ENCODE measurements at regions not wholly inside any gene's neighbourhood (a gene's known extent, or its start where the extent isn't known, plus 50 kb on each side); places are given as distances from the start of the nearest gene placed in this dataset.
"Not testable (repeated sequence)": the region's sequence is repeated elsewhere in the genome, so short reads cannot be mapped to it uniquely, and the experiment has no call there.

GRCh38 chr1:58057826-58058225, 488.7 kb downstream of the OMA1 start:
- POLR2A ChIA-PET, result no interaction called here
- no peaks in the 10 kb centered on the region for H3K79me2 ChIP-seq (ENCODE audit: control insufficient read depth, insufficient read depth, low read length)
- no peak overlapping the region for H3K27ac ChIP-seq (ENCODE audit: extremely low read depth, low read depth, low read length)
- BruUV-seq (replicated peaks), result no TSS peak
- H3K9me3 ChIP-seq (replicated peaks; ENCODE audit: control insufficient read depth, insufficient read depth, low read depth, low read length), result no peaks in the 10 kb centered on the region
- in situ Hi-C loops (cut with MboI), result no loop called here
- H3K4me1 ChIP-seq (replicated peaks in 1 of 2; ENCODE audit: control insufficient read depth in 2 of 2, insufficient read depth in 2 of 2, low read length in 2 of 2), result no peaks in the 10 kb centered on the region
- FAIRE-seq, result no peak
- H3K4me2 ChIP-seq (ENCODE audit: insufficient read depth, low read length), result no peak overlapping the region
- H3K9me1 ChIP-seq (ENCODE audit: control insufficient read depth, insufficient read depth, low read length), result no peaks in the 10 kb centered on the region
- no peak for ATAC-seq
- H3K9ac ChIP-seq (ENCODE audit: insufficient read depth in 1 of 2, low read depth in 2 of 2, low read length in 2 of 2), result no peak overlapping the region
- no peak overlapping the region for H3K4me3 ChIP-seq
- TF ChIP-seq CEBPB (tag; IDR thresholded peaks at IDR 0.05), result peak; percentile 61
- TF ChIP-seq NCOR1 (IDR thresholded peaks at IDR 0.05), result no peak
- TF ChIP-seq, protein P1, sequence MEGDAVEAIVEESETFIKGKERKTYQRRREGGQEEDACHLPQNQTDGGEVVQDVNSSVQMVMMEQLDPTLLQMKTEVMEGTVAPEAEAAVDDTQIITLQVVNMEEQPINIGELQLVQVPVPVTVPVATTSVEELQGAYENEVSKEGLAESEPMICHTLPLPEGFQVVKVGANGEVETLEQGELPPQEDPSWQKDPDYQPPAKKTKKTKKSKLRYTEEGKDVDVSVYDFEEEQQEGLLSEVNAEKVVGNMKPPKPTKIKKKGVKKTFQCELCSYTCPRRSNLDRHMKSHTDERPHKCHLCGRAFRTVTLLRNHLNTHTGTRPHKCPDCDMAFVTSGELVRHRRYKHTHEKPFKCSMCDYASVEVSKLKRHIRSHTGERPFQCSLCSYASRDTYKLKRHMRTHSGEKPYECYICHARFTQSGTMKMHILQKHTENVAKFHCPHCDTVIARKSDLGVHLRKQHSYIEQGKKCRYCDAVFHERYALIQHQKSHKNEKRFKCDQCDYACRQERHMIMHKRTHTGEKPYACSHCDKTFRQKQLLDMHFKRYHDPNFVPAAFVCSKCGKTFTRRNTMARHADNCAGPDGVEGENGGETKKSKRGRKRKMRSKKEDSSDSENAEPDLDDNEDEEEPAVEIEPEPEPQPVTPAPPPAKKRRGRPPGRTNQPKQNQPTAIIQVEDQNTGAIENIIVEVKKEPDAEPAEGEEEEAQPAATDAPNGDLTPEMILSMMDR (IDR thresholded peaks at IDR 0.05 in 2 of 3, conservative IDR thresholded peaks at IDR 0.05 in 1 of 3; ENCODE audit: insufficient read depth in 2 of 3, low read depth in 1 of 3, low read length in 3 of 3), result no peak
- TF ChIP-seq CEBPG (CRISPR knock-in tag; IDR thresholded peaks at IDR 0.05), result no peak
- TF ChIP-seq CEBPG (tag; conservative IDR thresholded peaks at IDR 0.05 in 1 of 2, IDR thresholded peaks at IDR 0.05 in 1 of 2), result peak in 1 of 2 experiments; percentile 50; a peak in 2 of 4 replicates
- no peak for DNase-seq (ENCODE audit: extremely low read depth in 1 of 4, low spot score in 3 of 4)
- no peak overlapping the region for H2AFZ ChIP-seq (ENCODE audit: low read depth, low read length)
- no peaks in the 10 kb centered on the region for H3K36me3 ChIP-seq (ENCODE audit: control insufficient read depth, insufficient read depth, low read length)
- no peaks in the 10 kb centered on the region for H4K20me1 ChIP-seq (replicated peaks; ENCODE audit: control insufficient read depth, insufficient read depth, low read length)
- CTCF ChIA-PET (ENCODE audit: low intra/inter-chr PET ratio), result no interaction called here
- intact Hi-C loops (cut with micrococcal nuclease), result no loop called here
- peaks cover 0 to 6% of the 10 kb centered on the region in 2 experiments; a peak in 1 of 5 replicates for H3K27me3 ChIP-seq (ENCODE audit: control insufficient read depth in 2 of 2, insufficient read depth in 2 of 2, low read length in 2 of 2)

DNA sequence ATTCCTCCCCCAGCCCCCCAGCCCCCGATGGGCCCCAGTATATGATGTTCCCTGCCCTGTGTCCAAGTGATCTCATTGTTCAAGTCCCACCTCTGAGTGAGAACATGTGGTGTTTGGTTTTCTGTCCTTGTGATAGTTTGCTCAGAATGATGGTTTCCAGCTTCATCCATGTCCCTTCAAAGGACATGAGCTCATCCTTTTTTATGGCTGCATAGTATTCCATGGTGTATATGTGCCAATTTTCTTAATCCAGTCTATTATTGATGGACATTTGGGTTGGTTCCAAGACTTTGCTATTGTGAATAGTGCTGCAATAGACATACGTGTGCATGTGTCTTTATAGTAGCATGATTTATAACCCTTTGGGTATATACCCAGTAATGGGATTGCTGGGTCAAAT, 495.3 kb downstream of the OMA1 start:
- intact Hi-C loops (cut with micrococcal nuclease); H3K9me1 ChIP-seq (ENCODE audit: control insufficient read depth, insufficient read depth, low read length); H3K27me3 ChIP-seq (ENCODE audit: control insufficient read depth in 2 of 2, insufficient read depth in 2 of 2, low read length in 2 of 2); H3K9ac ChIP-seq (ENCODE audit: insufficient read depth in 1 of 2, low read depth in 2 of 2, low read length in 2 of 2); H3K4me3 ChIP-seq; H3K4me1 ChIP-seq (replicated peaks in 1 of 2; ENCODE audit: control insufficient read depth in 2 of 2, insufficient read depth in 2 of 2, low read length in 2 of 2); H2AFZ ChIP-seq (ENCODE audit: low read depth, low read length); CTCF ChIA-PET (ENCODE audit: low intra/inter-chr PET ratio); H3K27ac ChIP-seq (ENCODE audit: extremely low read depth, low read depth, low read length); POLR2A ChIA-PET; H4K20me1 ChIP-seq (replicated peaks; ENCODE audit: control insufficient read depth, insufficient read depth, low read length); DNase-seq (ENCODE audit: extremely low read depth in 1 of 4, low spot score in 3 of 4); BruUV-seq (replicated peaks); ATAC-seq; H3K4me2 ChIP-seq (ENCODE audit: insufficient read depth, low read length); FAIRE-seq; H3K9me3 ChIP-seq (replicated peaks; ENCODE audit: control insufficient read depth, insufficient read depth, low read depth, low read length); in situ Hi-C loops (cut with MboI); H3K36me3 ChIP-seq (ENCODE audit: control insufficient read depth, insufficient read depth, low read length); H3K79me2 ChIP-seq (ENCODE audit: control insufficient read depth, insufficient read depth, low read length): not testable (repeated sequence)
- peak; percentile 57 for TF ChIP-seq ZNF146 (CRISPR knock-in tag; IDR thresholded peaks at IDR 0.05; ENCODE audit: unreplicated experiment)
- 0% methylated on average over 2 of the region's 2 CpGs for WGBS (ENCODE audit: insufficient coverage, low coverage, missing lambda C conversion rate)

All from K562 (cell line).